ENCODE measurements at regions not wholly inside any gene's neighbourhood (a gene's known extent, or its start where the extent isn't known, plus 50 kb on each side); places are given as distances from the start of the nearest gene placed in this dataset.

DNA sequence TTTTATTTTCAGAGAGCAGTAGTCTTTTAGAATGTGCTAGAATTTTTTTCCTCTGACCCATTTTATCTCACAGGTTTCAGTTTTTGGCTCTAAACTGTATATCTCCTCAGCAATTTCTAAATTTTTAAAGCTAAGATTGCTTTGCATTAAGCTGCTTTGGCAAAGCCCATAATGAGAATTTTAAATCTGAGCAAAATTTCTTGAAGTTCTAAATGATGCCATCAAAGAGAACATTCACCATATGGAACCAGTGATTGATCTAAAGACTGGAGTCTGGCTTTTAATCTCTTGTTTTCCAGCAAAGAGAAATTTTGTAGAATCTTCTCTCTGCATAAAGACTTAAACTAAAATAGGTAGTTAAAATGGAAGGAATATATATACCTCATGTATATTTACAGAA, 313.6 kb downstream of the TBC1D32 start:
- H2AFZ ChIP-seq (ENCODE audit: low read length), result no peak overlapping the region
- no peaks in the 10 kb centered on the region for H3K4me1 ChIP-seq (ENCODE audit: insufficient read depth, low read length, poor library complexity, severe bottlenecking)
- no peaks in the 10 kb centered on the region for H3K79me2 ChIP-seq (ENCODE audit: insufficient read depth, low read depth, low read length)
- DNase-seq (ENCODE audit: low spot score), result no peak
- H4K20me1 ChIP-seq (ENCODE audit: insufficient read depth, low read length), result no peaks in the 10 kb centered on the region
- CTCF ChIA-PET (ENCODE audit: unreplicated experiment), result no interaction called here
- H3K27ac ChIP-seq (ENCODE audit: low read depth, low read length, poor library complexity, severe bottlenecking), result no peak overlapping the region
- POLR2A ChIA-PET, result no interaction called here
- no TSS peak for BruUV-seq (replicated peaks)
- no peaks in the 10 kb centered on the region for H3K9me2 ChIP-seq (ENCODE audit: insufficient read depth, low read length)
- H3K9me3 ChIP-seq (ENCODE audit: low read length), result no peaks in the 10 kb centered on the region
- intact Hi-C loops (cut with micrococcal nuclease; ENCODE audit: unreplicated experiment), result no loop called here
- no peaks in the 10 kb centered on the region for H3K36me3 ChIP-seq (ENCODE audit: insufficient read depth, low read length)
- TF ChIP-seq, protein P1, sequence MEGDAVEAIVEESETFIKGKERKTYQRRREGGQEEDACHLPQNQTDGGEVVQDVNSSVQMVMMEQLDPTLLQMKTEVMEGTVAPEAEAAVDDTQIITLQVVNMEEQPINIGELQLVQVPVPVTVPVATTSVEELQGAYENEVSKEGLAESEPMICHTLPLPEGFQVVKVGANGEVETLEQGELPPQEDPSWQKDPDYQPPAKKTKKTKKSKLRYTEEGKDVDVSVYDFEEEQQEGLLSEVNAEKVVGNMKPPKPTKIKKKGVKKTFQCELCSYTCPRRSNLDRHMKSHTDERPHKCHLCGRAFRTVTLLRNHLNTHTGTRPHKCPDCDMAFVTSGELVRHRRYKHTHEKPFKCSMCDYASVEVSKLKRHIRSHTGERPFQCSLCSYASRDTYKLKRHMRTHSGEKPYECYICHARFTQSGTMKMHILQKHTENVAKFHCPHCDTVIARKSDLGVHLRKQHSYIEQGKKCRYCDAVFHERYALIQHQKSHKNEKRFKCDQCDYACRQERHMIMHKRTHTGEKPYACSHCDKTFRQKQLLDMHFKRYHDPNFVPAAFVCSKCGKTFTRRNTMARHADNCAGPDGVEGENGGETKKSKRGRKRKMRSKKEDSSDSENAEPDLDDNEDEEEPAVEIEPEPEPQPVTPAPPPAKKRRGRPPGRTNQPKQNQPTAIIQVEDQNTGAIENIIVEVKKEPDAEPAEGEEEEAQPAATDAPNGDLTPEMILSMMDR (conservative IDR thresholded peaks at IDR 0.05; ENCODE audit: low read length), result no peak
- no peak for TF ChIP-seq EZH2phosphoT487 (IDR thresholded peaks at IDR 0.05; ENCODE audit: borderline replicate concordance, low read depth, low read length)
- H3K4me2 ChIP-seq (ENCODE audit: low read length), result no peak overlapping the region
- no peak overlapping the region for H3K4me3 ChIP-seq (ENCODE audit: low read depth, low read length, poor library complexity, severe bottlenecking)

DNA sequence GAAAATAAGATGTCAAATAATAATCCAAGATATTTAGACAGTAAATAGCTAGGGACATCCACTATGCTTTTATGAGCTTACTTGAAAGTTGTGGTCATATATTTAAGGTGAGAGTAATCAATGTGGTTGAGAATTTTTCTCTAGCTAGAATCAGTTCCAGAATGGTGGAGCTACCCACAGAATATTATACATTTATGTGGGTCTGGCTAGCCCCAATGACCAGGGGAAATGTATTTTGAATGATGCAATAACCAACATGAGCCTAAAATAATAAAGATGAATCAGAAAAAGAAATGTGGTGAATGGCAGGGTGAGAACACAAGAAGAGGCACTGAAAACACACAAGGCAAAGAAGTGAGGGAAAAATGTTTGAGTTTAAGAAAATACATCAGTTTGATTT, 325.7 kb downstream of the TBC1D32 start:
- H3K27ac ChIP-seq (ENCODE audit: low read depth, low read length, poor library complexity, severe bottlenecking), result no peak overlapping the region
- TF ChIP-seq EZH2phosphoT487 (IDR thresholded peaks at IDR 0.05; ENCODE audit: borderline replicate concordance, low read depth, low read length), result no peak
- TF ChIP-seq, protein P1 (conservative IDR thresholded peaks at IDR 0.05; ENCODE audit: low read length), result no peak
- no peak overlapping the region for H3K4me3 ChIP-seq (ENCODE audit: low read depth, low read length, poor library complexity, severe bottlenecking)
- no TSS peak for BruUV-seq (replicated peaks)
- H3K36me3 ChIP-seq (ENCODE audit: insufficient read depth, low read length), result no peaks in the 10 kb centered on the region
- H3K4me2 ChIP-seq (ENCODE audit: low read length), result no peak overlapping the region
- H4K20me1 ChIP-seq (ENCODE audit: insufficient read depth, low read length), result no peaks in the 10 kb centered on the region
- ChIA-PET CTCF (ENCODE audit: unreplicated experiment) (no interaction called here), POLR2A (interaction anchor here (1.1 kb wide), 1 partner anchor 18 kb away, joined by 3 read pairs; no protein-coding TSS in a partner anchor)
- H3K9me2 ChIP-seq (ENCODE audit: insufficient read depth, low read length), result no peaks in the 10 kb centered on the region
- no peak overlapping the region for H2AFZ ChIP-seq (ENCODE audit: low read length)
- intact Hi-C loops (cut with micrococcal nuclease; ENCODE audit: unreplicated experiment), result no loop called here
- H3K79me2 ChIP-seq (ENCODE audit: insufficient read depth, low read depth, low read length), result no peaks in the 10 kb centered on the region
- no peak for DNase-seq (ENCODE audit: low spot score)
- H3K9me3 ChIP-seq (ENCODE audit: low read length), result no peaks in the 10 kb centered on the region
- no peaks in the 10 kb centered on the region for H3K4me1 ChIP-seq (ENCODE audit: insufficient read depth, low read length, poor library complexity, severe bottlenecking)

DNA sequence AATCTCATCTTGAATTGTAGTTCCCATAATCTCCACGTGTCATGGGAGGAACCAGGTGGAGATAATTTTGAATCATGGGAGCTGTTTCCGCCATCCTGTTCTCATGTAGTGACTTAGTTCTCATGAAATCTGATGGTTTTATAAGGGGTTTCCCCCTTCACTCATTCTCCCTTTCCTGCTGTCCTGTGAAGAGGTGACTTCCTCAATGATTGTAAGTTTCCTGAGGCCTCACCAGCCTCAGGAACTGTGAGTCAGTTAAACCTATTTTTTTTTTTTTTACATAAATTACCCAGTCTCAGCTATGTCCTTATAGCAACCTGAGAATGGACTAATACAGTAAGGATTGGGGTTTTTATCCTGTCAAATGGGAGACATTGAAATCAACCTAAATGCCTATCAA, 328.3 kb downstream of the TBC1D32 start:
- H3K4me1 ChIP-seq (ENCODE audit: insufficient read depth, low read length, poor library complexity, severe bottlenecking), result no peaks in the 10 kb centered on the region
- no TSS peak for BruUV-seq (replicated peaks)
- intact Hi-C loops (cut with micrococcal nuclease; ENCODE audit: unreplicated experiment), result no loop called here
- no peak overlapping the region for H3K4me3 ChIP-seq (ENCODE audit: low read depth, low read length, poor library complexity, severe bottlenecking)
- no peaks in the 10 kb centered on the region for H4K20me1 ChIP-seq (ENCODE audit: insufficient read depth, low read length)
- no peaks in the 10 kb centered on the region for H3K9me2 ChIP-seq (ENCODE audit: insufficient read depth, low read length)
- H3K36me3 ChIP-seq (ENCODE audit: insufficient read depth, low read length), result no peaks in the 10 kb centered on the region
- TF ChIP-seq, protein P1 (conservative IDR thresholded peaks at IDR 0.05; ENCODE audit: low read length), result no peak
- no peak for TF ChIP-seq EZH2phosphoT487 (IDR thresholded peaks at IDR 0.05; ENCODE audit: borderline replicate concordance, low read depth, low read length)
- no peak overlapping the region for H3K27ac ChIP-seq (ENCODE audit: low read depth, low read length, poor library complexity, severe bottlenecking)
- no peak overlapping the region for H3K4me2 ChIP-seq (ENCODE audit: low read length)
- ChIA-PET POLR2A (no interaction called here), CTCF (ENCODE audit: unreplicated experiment) (no interaction called here)
- H2AFZ ChIP-seq (ENCODE audit: low read length), result no peak overlapping the region
- no peaks in the 10 kb centered on the region for H3K9me3 ChIP-seq (ENCODE audit: low read length)
- DNase-seq (ENCODE audit: low spot score), result no peak
- H3K79me2 ChIP-seq (ENCODE audit: insufficient read depth, low read depth, low read length), result no peaks in the 10 kb centered on the region
